Prostate gland (tissue), 2 donors: ENCODE measurements at regions not wholly inside any gene's neighbourhood (a gene's known extent, or its start where the extent isn't known, plus 50 kb on each side); places are given as distances from the start of the nearest gene placed in this dataset.
"Not testable (repeated sequence)": the region's sequence is repeated elsewhere in the genome, so short reads cannot be mapped to it uniquely, and the experiment has no call there.

Source experiments
- DNase-seq: peaks from one replicate; pipeline ENCODE4 v3.0.0-alpha.2; 2019; ENCODE audit warnings: low spot score
- H3K27ac ChIP-seq, 2 donors: fragments of 200-600 bp; sonication (generic); 2 replicates each; pipeline ENCODE4 v1.5.1; 2017 to 2019
- H3K27me3 ChIP-seq: fragments of 200-600 bp; sonication (generic); replicated peaks from 2 replicates; pipeline ENCODE4 v1.5.1; 2019; ENCODE audit not compliant: insufficient read depth
- H3K36me3 ChIP-seq, 2 donors: fragments of 200-600 bp; sonication (generic); 1 replicate in 1 of 2; 2 replicates in 1 of 2; pipeline versions ENCODE4 v1.5.1 to v1.8.1; 2017 to 2019
- H3K4me1 ChIP-seq: fragments of 200-600 bp; sonication (generic); replicated peaks from 2 replicates; pipeline ENCODE4 v1.5.1; 2019
- H3K4me3 ChIP-seq, 2 donors: fragments of 200-600 bp; sonication (generic); 2 replicates each; pipeline ENCODE4 v1.5.1; 2017 to 2019
- H3K9me3 ChIP-seq: fragments of 200-600 bp; sonication (generic); 2 replicates; pipeline ENCODE4 v1.5.1; 2017
- POLR2A ChIP-seq: fragments of 450-650 bp; IDR thresholded peaks from one replicate; pipeline ENCODE4 v1.6.1; 2016; ENCODE audit warnings: antibody characterized with exemption, mild to moderate bottlenecking
- POLR2AphosphoS5 ChIP-seq: sonication (generic); formaldehyde crosslinking; IDR thresholded peaks from one replicate; pipeline ENCODE4 v1.6.1; 2017; ENCODE audit warnings: antibody characterized with exemption
- WGBS: methylation state at CpG from one replicate; pipeline ENCODE4 v1.1.5; 2018; 5-methylcytosine and 5-hydroxymethylcytosine counted together
- intact Hi-C: fragments of 100-400 bp; cut with DNase I; formaldehyde crosslinking; loops from one replicate; pipeline ENCODE4 v1.14.2; 2022
- TF ChIP-seq, protein P1 (sequence below), 4 experiments: fragments of 200-600 bp in 2 of 4; fragments of 450-650 bp in 2 of 4; sonication (generic) in 2 of 4; IDR thresholded peaks; 1 replicate in 3 of 4; 2 replicates in 1 of 4; pipeline ENCODE4 v1.5.1; 2016 to 2019; ENCODE audit warnings: antibody characterized with exemption in 4 of 4, mild to moderate bottlenecking in 2 of 4, moderate library complexity in 2 of 4

DNA sequence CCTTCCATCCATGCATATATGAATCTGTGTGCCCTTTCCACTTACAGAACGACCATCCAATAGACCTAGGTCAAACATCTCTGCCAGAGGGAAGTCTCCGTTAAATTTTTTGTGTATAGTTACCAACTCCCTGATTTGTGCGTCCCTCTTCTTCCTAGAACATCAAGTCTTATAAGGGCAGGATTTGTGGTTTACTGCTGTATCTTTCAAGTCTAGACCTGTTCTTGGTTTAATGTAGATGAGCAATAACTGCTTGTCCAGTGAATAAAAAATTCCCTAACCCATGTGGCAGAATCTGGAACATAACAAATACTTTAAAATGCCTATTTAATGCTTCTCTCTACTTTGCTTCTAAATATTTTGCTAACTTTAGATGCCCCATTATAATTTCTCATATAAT is 988.8 kb downstream of the RAPGEF2 start:
- no peak overlapping the region for H3K4me3 ChIP-seq
- no peaks in the 10 kb centered on the region for H3K27me3 ChIP-seq
- DNase-seq, result no peak
- WGBS, result 75% methylated on average over 3 of the region's 3 CpGs
- H3K36me3 ChIP-seq, result no peaks in the 10 kb centered on the region
- H3K4me1 ChIP-seq, result no peaks in the 10 kb centered on the region
- TF ChIP-seq, protein P1, sequence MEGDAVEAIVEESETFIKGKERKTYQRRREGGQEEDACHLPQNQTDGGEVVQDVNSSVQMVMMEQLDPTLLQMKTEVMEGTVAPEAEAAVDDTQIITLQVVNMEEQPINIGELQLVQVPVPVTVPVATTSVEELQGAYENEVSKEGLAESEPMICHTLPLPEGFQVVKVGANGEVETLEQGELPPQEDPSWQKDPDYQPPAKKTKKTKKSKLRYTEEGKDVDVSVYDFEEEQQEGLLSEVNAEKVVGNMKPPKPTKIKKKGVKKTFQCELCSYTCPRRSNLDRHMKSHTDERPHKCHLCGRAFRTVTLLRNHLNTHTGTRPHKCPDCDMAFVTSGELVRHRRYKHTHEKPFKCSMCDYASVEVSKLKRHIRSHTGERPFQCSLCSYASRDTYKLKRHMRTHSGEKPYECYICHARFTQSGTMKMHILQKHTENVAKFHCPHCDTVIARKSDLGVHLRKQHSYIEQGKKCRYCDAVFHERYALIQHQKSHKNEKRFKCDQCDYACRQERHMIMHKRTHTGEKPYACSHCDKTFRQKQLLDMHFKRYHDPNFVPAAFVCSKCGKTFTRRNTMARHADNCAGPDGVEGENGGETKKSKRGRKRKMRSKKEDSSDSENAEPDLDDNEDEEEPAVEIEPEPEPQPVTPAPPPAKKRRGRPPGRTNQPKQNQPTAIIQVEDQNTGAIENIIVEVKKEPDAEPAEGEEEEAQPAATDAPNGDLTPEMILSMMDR (IDR thresholded peaks at IDR 0.05), result no peak
- TF ChIP-seq POLR2AphosphoS5 (no peak), POLR2A (no peak)
- no peak overlapping the region for H3K27ac ChIP-seq
- intact Hi-C loops, result no loop called here
- H3K9me3 ChIP-seq, result no peaks in the 10 kb centered on the region

DNA sequence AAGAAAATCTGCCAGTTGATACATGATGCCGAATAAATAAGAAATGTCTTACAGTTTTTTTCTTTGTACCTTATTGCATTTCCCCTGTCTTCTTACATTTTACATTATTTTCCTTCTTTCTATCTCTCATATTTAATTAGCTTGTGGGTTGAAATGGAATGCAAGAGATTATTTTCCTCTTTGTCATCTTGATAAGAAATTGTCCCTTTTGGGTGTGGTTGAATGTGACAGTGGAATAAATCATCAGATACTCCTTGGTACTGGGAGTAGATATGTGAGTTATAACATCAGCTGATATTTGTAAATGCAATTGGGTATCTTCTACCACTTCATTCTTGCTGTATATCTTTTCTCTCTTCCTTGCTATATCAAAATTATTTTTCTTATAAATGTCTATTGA is 997.4 kb downstream of the RAPGEF2 start:
- 89% methylated on average over 1 of the region's 1 CpG for WGBS
- Histone ChIP-seq H3K9me3 (no peaks in the 10 kb centered on the region), H3K27me3 (no peaks in the 10 kb centered on the region), H3K27ac (no peak overlapping the region), H3K36me3 (no peaks in the 10 kb centered on the region), H3K4me1 (no peaks in the 10 kb centered on the region), H3K4me3 (no peak overlapping the region)
- no peak for DNase-seq
- TF ChIP-seq POLR2AphosphoS5 (no peak), POLR2A (no peak)
- TF ChIP-seq, protein P1 (IDR thresholded peaks at IDR 0.05), result no peak
- intact Hi-C loops, result no loop called here

DNA sequence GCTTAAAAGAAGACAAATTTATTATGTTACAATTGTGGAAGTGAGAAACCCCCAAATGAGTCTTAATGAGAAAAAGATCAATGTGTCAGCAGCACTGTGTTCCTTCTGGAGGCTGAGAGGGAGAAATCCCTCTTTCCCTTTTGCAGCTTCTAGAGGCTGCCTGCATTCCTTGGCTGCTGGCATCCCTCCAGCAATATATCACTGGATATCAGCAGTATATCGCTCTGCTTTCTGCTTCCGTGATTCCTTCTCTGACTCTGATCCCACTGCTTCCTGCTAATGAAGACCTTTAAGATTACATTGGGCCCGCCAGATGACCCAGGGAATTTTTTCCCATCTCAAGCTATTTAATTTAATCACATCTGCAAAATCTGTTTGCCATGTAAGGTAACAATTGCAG is 1008.0 kb downstream of the RAPGEF2 start:
- H3K27me3 ChIP-seq, result no peaks in the 10 kb centered on the region
- intact Hi-C loops, result no loop called here
- no peaks in the 10 kb centered on the region for H3K4me1 ChIP-seq
- WGBS, result 81% methylated on average over 3 of the region's 3 CpGs
- no peak overlapping the region for H3K27ac ChIP-seq
- H3K4me3 ChIP-seq, result no peak overlapping the region
- H3K36me3 ChIP-seq, result no peaks in the 10 kb centered on the region
- no peak for TF ChIP-seq POLR2AphosphoS5
- TF ChIP-seq, protein P1 (IDR thresholded peaks at IDR 0.05), result no peak
- DNase-seq, result no peak
- H3K9me3 ChIP-seq, result no peaks in the 10 kb centered on the region

DNA sequence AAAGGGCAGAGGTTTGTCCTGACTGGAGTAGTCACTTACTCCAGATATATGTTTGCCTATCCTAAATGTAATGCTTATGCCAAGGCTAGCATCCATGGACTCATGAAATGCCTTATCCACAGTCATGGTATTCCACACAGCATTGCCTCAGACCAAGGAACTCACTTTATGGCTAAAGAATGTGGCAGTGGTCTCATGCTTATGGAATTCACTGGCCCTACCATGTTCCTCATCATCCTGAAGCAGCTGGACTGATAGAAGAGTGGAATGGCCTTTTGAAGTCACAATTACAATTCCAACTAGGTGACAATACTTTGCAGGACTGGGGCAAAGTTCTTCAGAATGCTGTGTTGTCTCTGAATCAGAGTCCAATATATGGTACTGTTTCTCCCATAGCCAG is 1014.8 kb downstream of the RAPGEF2 start:
- no peak for DNase-seq
- H3K27me3 ChIP-seq, result no peaks in the 10 kb centered on the region
- TF ChIP-seq POLR2A, result no peak
- TF ChIP-seq POLR2AphosphoS5, result no peak
- TF ChIP-seq, protein P1 (IDR thresholded peaks at IDR 0.05), result no peak
- intact Hi-C loops, result no loop called here
- no peak overlapping the region for H3K4me3 ChIP-seq
- no peaks in the 10 kb centered on the region for H3K9me3 ChIP-seq
- no peak overlapping the region for H3K27ac ChIP-seq
- no peaks in the 10 kb centered on the region for H3K4me1 ChIP-seq
- no peaks in the 10 kb centered on the region for H3K36me3 ChIP-seq

DNA sequence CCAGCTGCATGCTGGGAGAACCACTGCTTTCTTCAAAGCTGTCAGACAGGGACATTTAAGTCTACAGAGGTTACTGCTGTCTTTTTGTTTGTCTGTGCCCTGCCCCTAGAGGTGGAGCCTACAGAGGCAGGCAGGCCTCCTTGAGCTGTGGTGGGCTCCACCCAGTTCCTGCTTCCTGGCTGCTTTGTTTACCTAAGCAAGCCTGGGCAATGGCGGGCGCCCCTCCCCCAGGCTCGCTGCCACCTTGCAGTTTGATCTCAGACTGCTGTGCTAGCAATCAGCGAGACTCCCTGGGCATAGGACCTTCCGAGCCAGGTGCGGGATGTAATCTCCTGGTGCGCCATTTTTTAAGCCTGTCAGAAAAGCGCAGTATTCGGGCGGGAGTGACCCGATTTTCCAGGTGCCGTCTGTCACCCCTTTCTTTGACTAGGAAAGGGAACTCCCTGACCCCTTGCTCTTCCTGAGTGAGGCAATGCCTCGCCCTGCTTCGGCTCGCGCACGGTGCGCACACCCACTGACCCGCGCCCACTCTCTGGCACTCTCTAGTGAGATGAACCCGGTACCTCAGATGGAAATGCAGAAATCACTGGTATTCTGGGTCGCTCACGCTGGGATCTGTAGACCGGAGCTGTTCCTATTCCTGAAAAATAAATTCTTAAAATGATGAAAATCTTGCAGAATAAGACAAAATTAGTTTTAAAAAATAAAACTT is 1022.9 kb downstream of the RAPGEF2 start:
- H3K27ac ChIP-seq, intact Hi-C loops, H3K4me1 ChIP-seq, H3K27me3 ChIP-seq, H3K9me3 ChIP-seq, H3K36me3 ChIP-seq, DNase-seq, H3K4me3 ChIP-seq: not testable (repeated sequence)
- WGBS, result 88% methylated on average over 24 of the region's 24 CpGs
